SJCRH30 (cell line): ENCODE measurements at regions not wholly inside any gene's neighbourhood (a gene's known extent, or its start where the extent isn't known, plus 50 kb on each side); places are given as distances from the start of the nearest gene placed in this dataset.
A peak's percentile ranks its signal among the peaks of the same experiment; 100 is the strongest.
"Not testable (repeated sequence)": the region's sequence is repeated elsewhere in the genome, so short reads cannot be mapped to it uniquely, and the experiment has no call there.

ENCODE experiments used
- DNase-seq, 2 experiments: peaks; one replicate each; pipeline ENCODE4 v3.0.0-alpha.2; 2015 to 2020
- H3K27ac ChIP-seq: fragments of 250-450 bp; sonication (Bioruptor Pico); 2 replicates; pipeline ENCODE4 v1.5.1; 2020; ENCODE audit warnings: mild to moderate bottlenecking, moderate library complexity
- H3K27me3 ChIP-seq: fragments of 250-450 bp; sonication (Bioruptor Pico); 2 replicates; pipeline ENCODE4 v1.5.1; 2020; ENCODE audit warnings: mild to moderate bottlenecking, moderate library complexity
- H3K36me3 ChIP-seq: fragments of 250-450 bp; sonication (Bioruptor Pico); 2 replicates; pipeline ENCODE4 v1.5.1; 2020; ENCODE audit warnings: mild to moderate bottlenecking, moderate library complexity
- H3K4me1 ChIP-seq: fragments of 250-450 bp; sonication (Bioruptor Pico); 2 replicates; pipeline ENCODE4 v1.5.1; 2020; ENCODE audit warnings: mild to moderate bottlenecking, moderate library complexity
- H3K4me3 ChIP-seq: fragments of 250-450 bp; sonication (Bioruptor Pico); 2 replicates; pipeline ENCODE4 v1.5.1; 2020; ENCODE audit warnings: mild to moderate bottlenecking, moderate library complexity
- H3K9me3 ChIP-seq: fragments of 250-450 bp; sonication (Bioruptor Pico); replicated peaks from 2 replicates; pipeline ENCODE4 v1.5.1; 2020; ENCODE audit warnings: mild to moderate bottlenecking, moderate library complexity

GRCh38 chr1:55444667-55445066, 229.5 kb upstream of the USP24 start:
- Histone ChIP-seq H3K4me3 (no peak overlapping the region), H3K27me3 (peaks cover 3% of the 10 kb centered on the region; the same call in 1 of the 2 replicates), H3K27ac (no peak overlapping the region), H3K9me3 (no peaks in the 10 kb centered on the region), H3K4me1 (no peaks in the 10 kb centered on the region), H3K36me3 (no peaks in the 10 kb centered on the region)
- no peak for DNase-seq

GRCh38 chr1:55443175-55443915, 228.2 kb upstream of the USP24 start:
- Histone ChIP-seq H3K27me3 (peaks cover 3% of the 10 kb centered on the region; the same call in 1 of the 2 replicates), H3K27ac (no peak overlapping the region), H3K4me1 (no peaks in the 10 kb centered on the region), H3K36me3 (no peaks in the 10 kb centered on the region), H3K9me3 (no peaks in the 10 kb centered on the region), H3K4me3 (no peak overlapping the region)
- DNase-seq = no peak

GRCh38 chr1:55441489-55441888, 226.3 kb upstream of the USP24 start:
- no peak overlapping the region for H3K27ac ChIP-seq
- H3K36me3 ChIP-seq = no peaks in the 10 kb centered on the region
- peaks cover under 1% of the 10 kb centered on the region; the same call in 1 of the 2 replicates for H3K27me3 ChIP-seq

GRCh38 chr1:55437692-55438091, 222.5 kb upstream of the USP24 start:
- no peak for DNase-seq
- no peak overlapping the region for H3K4me3 ChIP-seq
- no peaks in the 10 kb centered on the region for H3K27me3 ChIP-seq
- H3K9me3 ChIP-seq = no peaks in the 10 kb centered on the region
- no peak overlapping the region for H3K27ac ChIP-seq
- no peaks in the 10 kb centered on the region for H3K36me3 ChIP-seq
- no peaks in the 10 kb centered on the region for H3K4me1 ChIP-seq

More at GRCh38 chr1:55441489-55441888, 226.3 kb upstream of the USP24 start:
- Histone ChIP-seq H3K4me1 (no peaks in the 10 kb centered on the region), H3K9me3 (no peaks in the 10 kb centered on the region), H3K4me3 (no peak overlapping the region)
- DNase-seq = no peak

GRCh38 chr1:55430720-55431119, 215.6 kb upstream of the USP24 start:
- not testable (repeated sequence) for DNase-seq, H3K9me3 ChIP-seq, H3K27me3 ChIP-seq, H3K4me3 ChIP-seq, H3K36me3 ChIP-seq, H3K27ac ChIP-seq
- peaks cover 19% of the 10 kb centered on the region for H3K4me1 ChIP-seq

- H3K4me1 ChIP-seq = peaks cover 19% of the 10 kb centered on the region
- not testable (repeated sequence) for H3K4me3 ChIP-seq, H3K27ac ChIP-seq, H3K9me3 ChIP-seq, H3K27me3 ChIP-seq, DNase-seq, H3K36me3 ChIP-seq
Measured at GRCh38 chr1:55430206-55430605, 215.0 kb upstream of the USP24 start.

- H3K4me3 ChIP-seq = no peak overlapping the region
- peak; percentile 38 to 67 for DNase-seq
- H3K27me3 ChIP-seq = no peaks in the 10 kb centered on the region
- no peaks in the 10 kb centered on the region for H3K36me3 ChIP-seq
- peaks cover 19% of the 10 kb centered on the region for H3K4me1 ChIP-seq
- H3K27ac ChIP-seq = peak overlapping the region; percentile 6; the same call in 1 of the 2 replicates
- no peaks in the 10 kb centered on the region for H3K9me3 ChIP-seq
Measured at GRCh38 chr1:55428944-55429931, 214.1 kb upstream of the USP24 start.

GRCh38 chr1:55428231-55428630, 213.1 kb upstream of the USP24 start:
- Histone ChIP-seq H3K27ac (no peak overlapping the region), H3K36me3 (no peaks in the 10 kb centered on the region), H3K27me3 (no peaks in the 10 kb centered on the region), H3K4me1 (peaks cover 19% of the 10 kb centered on the region), H3K4me3 (no peak overlapping the region), H3K9me3 (no peaks in the 10 kb centered on the region)
- no peak for DNase-seq

- Histone ChIP-seq H3K36me3 (no peaks in the 10 kb centered on the region), H3K27me3 (no peaks in the 10 kb centered on the region), H3K4me3 (no peak overlapping the region), H3K9me3 (no peaks in the 10 kb centered on the region), H3K4me1 (peaks cover 19% of the 10 kb centered on the region), H3K27ac (no peak overlapping the region)
- no peak for DNase-seq
Measured at GRCh38 chr1:55427606-55428005, 212.4 kb upstream of the USP24 start.

- H3K36me3 ChIP-seq = no peaks in the 10 kb centered on the region
- no peak overlapping the region for H3K27ac ChIP-seq
- H3K27me3 ChIP-seq = no peaks in the 10 kb centered on the region
- DNase-seq = no peak
- peaks cover 19% of the 10 kb centered on the region for H3K4me1 ChIP-seq
- no peaks in the 10 kb centered on the region for H3K9me3 ChIP-seq
- H3K4me3 ChIP-seq = no peak overlapping the region
Measured at GRCh38 chr1:55426619-55427018, 211.5 kb upstream of the USP24 start.

- Histone ChIP-seq H3K4me3 (no peak overlapping the region), H3K9me3 (no peaks in the 10 kb centered on the region), H3K36me3 (no peaks in the 10 kb centered on the region), H3K27me3 (no peaks in the 10 kb centered on the region), H3K27ac (no peak overlapping the region), H3K4me1 (peaks cover 19% of the 10 kb centered on the region)
- no peak for DNase-seq
Measured at GRCh38 chr1:55426156-55426555, 211.0 kb upstream of the USP24 start.

- Histone ChIP-seq H3K4me3 (no peak overlapping the region), H3K4me1 (peaks cover 19% of the 10 kb centered on the region), H3K9me3 (no peaks in the 10 kb centered on the region), H3K27me3 (no peaks in the 10 kb centered on the region), H3K36me3 (no peaks in the 10 kb centered on the region), H3K27ac (no peak overlapping the region)
- DNase-seq = no peak
Measured at GRCh38 chr1:55425310-55425930, 210.3 kb upstream of the USP24 start.

- H3K4me1 ChIP-seq = peaks cover 3% of the 10 kb centered on the region
- no peak for DNase-seq
- no peaks in the 10 kb centered on the region for H3K27me3 ChIP-seq
- H3K36me3 ChIP-seq = no peaks in the 10 kb centered on the region
- H3K4me3 ChIP-seq = no peak overlapping the region
- no peak overlapping the region for H3K27ac ChIP-seq
- H3K9me3 ChIP-seq = no peaks in the 10 kb centered on the region
Measured at GRCh38 chr1:55423376-55423775, 208.2 kb upstream of the USP24 start.

GRCh38 chr1:55420929-55421716, 206.0 kb upstream of the USP24 start:
- Histone ChIP-seq H3K4me3 (no peak overlapping the region), H3K9me3 (no peaks in the 10 kb centered on the region), H3K4me1 (no peaks in the 10 kb centered on the region), H3K27ac (no peak overlapping the region), H3K36me3 (no peaks in the 10 kb centered on the region), H3K27me3 (no peaks in the 10 kb centered on the region)
- DNase-seq = no peak
